GM21619 (cell line): ENCODE measurements at regions not wholly inside any gene's neighbourhood (a gene's known extent, or its start where the extent isn't known, plus 50 kb on each side); places are given as distances from the start of the nearest gene placed in this dataset.

Experiments used
- ATAC-seq: cut with Tn5 transposase; IDR thresholded peaks from one replicate; pipeline ENCODE4 v1.9.1; 2021; ENCODE audit not compliant: unreplicated experiment

GRCh38 chr3:46146548-46146947 is 61.6 kb downstream of the CCR1 start:
- ATAC-seq: no peak

- ATAC-seq: no peak
These were observed 62.1 kb downstream of the CCR1 start for GRCh38 chr3:46146021-46146420.

GRCh38 chr3:46145147-46145546 is 63.0 kb downstream of the CCR1 start:
- ATAC-seq: no peak

GRCh38 chr3:46143951-46144473 is 64.1 kb downstream of the CCR1 start:
- ATAC-seq: no peak

GRCh38 chr3:46141813-46142212 is 66.3 kb downstream of the CCR1 start:
- no peak for ATAC-seq

- ATAC-seq: no peak
These were observed 69.5 kb downstream of the CCR1 start for GRCh38 chr3:46138581-46138980.

- no peak for ATAC-seq
These were observed 72.6 kb downstream of the CCR1 start for GRCh38 chr3:46135475-46135874.

GRCh38 chr3:46133285-46133684 is 74.8 kb downstream of the CCR1 start:
- ATAC-seq: no peak

- no peak for ATAC-seq
These were observed 75.5 kb downstream of the CCR1 start for GRCh38 chr3:46132565-46132964.

GRCh38 chr3:46131884-46132450 is 76.1 kb downstream of the CCR1 start:
- ATAC-seq: no peak

- no peak for ATAC-seq
These were observed 77.3 kb downstream of the CCR1 start for GRCh38 chr3:46130631-46131310.

GRCh38 chr3:46129588-46130272 is 78.4 kb downstream of the CCR1 start:
- ATAC-seq: no peak

GRCh38 chr3:46127503-46127902 is 80.6 kb downstream of the CCR1 start:
- no peak for ATAC-seq

- no peak for ATAC-seq
These were observed 83.6 kb downstream of the CCR1 start for GRCh38 chr3:46124216-46125177.

GRCh38 chr3:46123646-46124045 is 84.5 kb downstream of the CCR1 start:
- no peak for ATAC-seq

GRCh38 chr3:46122091-46122490 is 86.0 kb downstream of the CCR1 start:
- no peak for ATAC-seq

- no peak for ATAC-seq
These were observed 87.1 kb downstream of the CCR1 start for GRCh38 chr3:46120983-46121382.

GRCh38 chr3:46119709-46120498 is 88.2 kb downstream of the CCR1 start:
- ATAC-seq: no peak

- ATAC-seq: no peak
These were observed 88.9 kb downstream of the CCR1 start for GRCh38 chr3:46119253-46119652.

GRCh38 chr3:46116996-46117395 is 89.7 kb upstream of the XCR1 start:
- no peak for ATAC-seq
